Body of pancreas (tissue), 4 donors: ENCODE measurements at regions not wholly inside any gene's neighbourhood (a gene's known extent, or its start where the extent isn't known, plus 50 kb on each side); places are given as distances from the start of the nearest gene placed in this dataset.

Source experiments
- POLR2A ChIP-seq, 3 donors: fragments of 450-650 bp; IDR thresholded peaks; one replicate each; pipeline ENCODE4 v1.6.1; 2016; ENCODE audit warnings: antibody characterized with exemption in 3 of 3, mild to moderate bottlenecking in 2 of 3
- TF ChIP-seq, protein P1 (sequence below), 7 experiments: fragments of 450-650 bp in 4 of 7; fragments of 200-600 bp in 3 of 7; sonication (generic) in 3 of 7; IDR thresholded peaks; one replicate each; pipeline ENCODE4 v1.5.1; 2016 to 2019; ENCODE audit warnings: antibody characterized with exemption in 7 of 7

DNA sequence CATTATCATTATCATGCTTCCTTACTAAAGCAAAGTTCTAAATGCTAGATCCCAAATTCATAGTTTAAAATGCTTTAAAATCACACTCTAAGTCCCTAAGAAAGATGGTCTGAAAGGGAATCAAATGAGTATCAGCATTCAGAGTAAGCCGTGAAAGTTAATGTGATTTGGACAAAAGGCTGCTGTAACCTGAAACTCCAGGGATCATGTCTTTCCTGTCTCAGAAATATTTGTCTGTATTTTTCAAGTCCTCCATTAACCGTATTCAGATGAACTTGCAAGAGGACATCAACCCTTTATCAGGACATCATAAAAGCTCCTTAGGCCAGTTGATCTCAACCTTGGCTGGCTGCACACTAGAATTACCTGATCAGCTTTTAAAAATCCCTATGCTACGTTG, 324.3 kb upstream of the PKDCC start:
- TF ChIP-seq, protein P1, sequence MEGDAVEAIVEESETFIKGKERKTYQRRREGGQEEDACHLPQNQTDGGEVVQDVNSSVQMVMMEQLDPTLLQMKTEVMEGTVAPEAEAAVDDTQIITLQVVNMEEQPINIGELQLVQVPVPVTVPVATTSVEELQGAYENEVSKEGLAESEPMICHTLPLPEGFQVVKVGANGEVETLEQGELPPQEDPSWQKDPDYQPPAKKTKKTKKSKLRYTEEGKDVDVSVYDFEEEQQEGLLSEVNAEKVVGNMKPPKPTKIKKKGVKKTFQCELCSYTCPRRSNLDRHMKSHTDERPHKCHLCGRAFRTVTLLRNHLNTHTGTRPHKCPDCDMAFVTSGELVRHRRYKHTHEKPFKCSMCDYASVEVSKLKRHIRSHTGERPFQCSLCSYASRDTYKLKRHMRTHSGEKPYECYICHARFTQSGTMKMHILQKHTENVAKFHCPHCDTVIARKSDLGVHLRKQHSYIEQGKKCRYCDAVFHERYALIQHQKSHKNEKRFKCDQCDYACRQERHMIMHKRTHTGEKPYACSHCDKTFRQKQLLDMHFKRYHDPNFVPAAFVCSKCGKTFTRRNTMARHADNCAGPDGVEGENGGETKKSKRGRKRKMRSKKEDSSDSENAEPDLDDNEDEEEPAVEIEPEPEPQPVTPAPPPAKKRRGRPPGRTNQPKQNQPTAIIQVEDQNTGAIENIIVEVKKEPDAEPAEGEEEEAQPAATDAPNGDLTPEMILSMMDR (IDR thresholded peaks at IDR 0.05) = no peak
- TF ChIP-seq POLR2A (IDR thresholded peaks at IDR 0.05) = no peak
